ENCODE measurements at regions not wholly inside any gene's neighbourhood (a gene's known extent, or its start where the extent isn't known, plus 50 kb on each side); places are given as distances from the start of the nearest gene placed in this dataset.

DNA sequence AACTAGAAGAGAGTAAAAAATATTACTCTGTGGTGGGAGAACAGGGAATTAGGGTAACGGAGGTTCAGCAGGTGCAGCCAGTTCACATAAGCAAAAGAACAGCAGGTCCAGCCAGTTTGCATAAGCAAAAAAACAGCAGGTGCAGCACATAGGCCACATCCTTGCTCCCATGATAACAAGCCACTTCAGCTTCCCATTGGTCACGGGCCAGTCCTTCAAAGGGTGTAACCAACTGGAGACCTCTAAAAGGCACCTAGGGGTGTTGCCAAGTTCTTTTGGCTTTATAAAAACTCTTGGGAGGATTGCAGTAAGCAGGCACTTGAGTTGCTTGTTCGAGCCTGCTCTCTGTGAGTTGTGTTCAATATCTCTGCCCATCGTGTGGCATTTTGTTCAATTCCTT lies 488.1 kb downstream of the XYLT1 start:
- H3K9ac ChIP-seq (ENCODE audit: low read depth in 1 of 2, low read length in 2 of 2): no peak overlapping the region
- DNase-seq (ENCODE audit: low spot score): no peak
- H3K9me3 ChIP-seq (ENCODE audit: control insufficient read depth in 4 of 4, low read length in 3 of 4): no peaks in the 10 kb centered on the region
- H3K4me1 ChIP-seq (ENCODE audit: control insufficient read depth in 4 of 4, insufficient read depth in 4 of 4, low read length in 3 of 4): no peaks in the 10 kb centered on the region
- peaks cover 0 to 4% (median under 1%) of the 10 kb centered on the region in 4 donors for H3K27me3 ChIP-seq (ENCODE audit: control insufficient read depth in 4 of 4, insufficient read depth in 4 of 4, low read length in 3 of 4)
- TF ChIP-seq, protein P1, sequence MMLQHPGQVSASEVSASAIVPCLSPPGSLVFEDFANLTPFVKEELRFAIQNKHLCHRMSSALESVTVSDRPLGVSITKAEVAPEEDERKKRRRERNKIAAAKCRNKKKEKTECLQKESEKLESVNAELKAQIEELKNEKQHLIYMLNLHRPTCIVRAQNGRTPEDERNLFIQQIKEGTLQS (IDR thresholded peaks at IDR 0.05): no peak
- no peak for TF ChIP-seq HNF4A (conservative IDR thresholded peaks at IDR 0.05)
- TF ChIP-seq NR2F2 (IDR thresholded peaks at IDR 0.05): no peak
- TF ChIP-seq REST (IDR thresholded peaks at IDR 0.05): no peak
- TF ChIP-seq, protein P2, sequence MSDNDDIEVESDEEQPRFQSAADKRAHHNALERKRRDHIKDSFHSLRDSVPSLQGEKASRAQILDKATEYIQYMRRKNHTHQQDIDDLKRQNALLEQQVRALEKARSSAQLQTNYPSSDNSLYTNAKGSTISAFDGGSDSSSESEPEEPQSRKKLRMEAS (IDR thresholded peaks at IDR 0.05): no peak
- TF ChIP-seq FOXA2 (IDR thresholded peaks at IDR 0.05): no peak
- no peak for TF ChIP-seq HNF4G (IDR thresholded peaks at IDR 0.05)
- no peak for TF ChIP-seq FOXA1 (IDR thresholded peaks at IDR 0.05)
- TF ChIP-seq EGR1 (IDR thresholded peaks at IDR 0.05; ENCODE audit: low read depth in 2 of 2): no peak
- H3K27ac ChIP-seq (ENCODE audit: low read depth in 1 of 2, low read length in 2 of 2): no peak overlapping the region
- WGBS: 85% methylated on average over 4 of the region's 4 CpGs
- no peaks in the 10 kb centered on the region for H3K36me3 ChIP-seq (ENCODE audit: control insufficient read depth in 4 of 4, insufficient read depth in 3 of 4, low read depth in 1 of 4, low read length in 3 of 4)
- no peak overlapping the region for H3K4me3 ChIP-seq (ENCODE audit: low read depth in 1 of 3, low read length in 3 of 3)

GRCh38 chr16:16983582-16983981 lies 487.2 kb downstream of the XYLT1 start:
- WGBS: 90% methylated on average over 7 of the region's 7 CpGs
- Histone ChIP-seq H3K9me3 (ENCODE audit: control insufficient read depth in 4 of 4, low read length in 3 of 4) (no peaks in the 10 kb centered on the region), H3K36me3 (ENCODE audit: control insufficient read depth in 4 of 4, insufficient read depth in 3 of 4, low read depth in 1 of 4, low read length in 3 of 4) (no peaks in the 10 kb centered on the region), H3K4me3 (ENCODE audit: low read depth in 1 of 3, low read length in 3 of 3) (no peak overlapping the region), H3K27ac (ENCODE audit: low read depth in 1 of 2, low read length in 2 of 2) (no peak overlapping the region), H3K9ac (ENCODE audit: low read depth in 1 of 2, low read length in 2 of 2) (no peak overlapping the region), H3K4me1 (ENCODE audit: control insufficient read depth in 4 of 4, insufficient read depth in 4 of 4, low read length in 3 of 4) (no peaks in the 10 kb centered on the region), H3K27me3 (ENCODE audit: control insufficient read depth in 4 of 4, insufficient read depth in 4 of 4, low read length in 3 of 4) (peaks cover 0 to 4% (median under 1%) of the 10 kb centered on the region in 4 donors)
- DNase-seq (ENCODE audit: low spot score): no peak
- no peak for TF ChIP-seq SP1 (IDR thresholded peaks at IDR 0.05)
- no peak for TF ChIP-seq JUND (IDR thresholded peaks at IDR 0.05)
- no peak for TF ChIP-seq FOXA2 (IDR thresholded peaks at IDR 0.05)
- no peak for TF ChIP-seq EGR1 (IDR thresholded peaks at IDR 0.05; ENCODE audit: low read depth in 2 of 2)
- no peak for TF ChIP-seq FOXA1 (IDR thresholded peaks at IDR 0.05)
- no peak for TF ChIP-seq HNF4G (IDR thresholded peaks at IDR 0.05)
- TF ChIP-seq, protein P1 (IDR thresholded peaks at IDR 0.05): no peak
- no peak for TF ChIP-seq NR2F2 (IDR thresholded peaks at IDR 0.05)
- no peak for TF ChIP-seq RXRA (IDR thresholded peaks at IDR 0.05)
- TF ChIP-seq, protein P2 (IDR thresholded peaks at IDR 0.05): no peak
- no peak for TF ChIP-seq GABPA (IDR thresholded peaks at IDR 0.05 in 1 of 2, conservative IDR thresholded peaks at IDR 0.05 in 1 of 2)
- no peak for TF ChIP-seq YY1 (IDR thresholded peaks at IDR 0.05)
- TF ChIP-seq RAD21 (IDR thresholded peaks at IDR 0.05): no peak
- no peak for TF ChIP-seq HNF4A (conservative IDR thresholded peaks at IDR 0.05)
- no peak for TF ChIP-seq TAF1 (conservative IDR thresholded peaks at IDR 0.05)
- TF ChIP-seq REST (IDR thresholded peaks at IDR 0.05): no peak
- no peak for TF ChIP-seq CTCF (IDR thresholded peaks at IDR 0.05; ENCODE audit: low read depth, low read length, missing input control)
- TF ChIP-seq ZBTB33 (IDR thresholded peaks at IDR 0.05): no peak

All from liver (tissue), 8 donors.